Thyroid gland (tissue), 4 donors: ENCODE measurements at regions not wholly inside any gene's neighbourhood (a gene's known extent, or its start where the extent isn't known, plus 50 kb on each side); places are given as distances from the start of the nearest gene placed in this dataset.

ENCODE experiments used
- DNase-seq, 2 donors: peaks; one replicate each; pipeline ENCODE4 v3.0.0-alpha.2; 2019
- H3K27ac ChIP-seq, 3 donors: fragments of 200-600 bp; sonication (generic); 1 replicate in 2 of 3; 2 replicates in 1 of 3; pipeline ENCODE4 v1.5.1; 2016 to 2019; ENCODE audit warnings: mild to moderate bottlenecking in 1 of 3, moderate library complexity in 1 of 3
- H3K27me3 ChIP-seq: fragments of 200-600 bp; sonication (generic); one replicate; pipeline ENCODE4 v1.5.1; 2019
- H3K36me3 ChIP-seq, 2 donors: fragments of 200-600 bp; sonication (generic); one replicate each; pipeline ENCODE4 v1.5.1; 2016 to 2019
- H3K4me1 ChIP-seq, 2 donors: fragments of 200-600 bp; sonication (generic); one replicate each; pipeline ENCODE4 v1.5.1; 2017 to 2019
- H3K4me3 ChIP-seq, 3 donors: fragments of 200-600 bp; sonication (generic); replicated peaks in 1 of 3; 1 replicate in 2 of 3; 2 replicates in 1 of 3; pipeline ENCODE4 v1.5.1; 2016; ENCODE audit warnings: mild to moderate bottlenecking in 1 of 3
- H3K9me3 ChIP-seq: fragments of 200-600 bp; sonication (generic); one replicate; pipeline ENCODE4 v1.5.1; 2017
- CTCF ChIP-seq, 6 experiments: fragments of 200-600 bp in 3 of 6; fragments of 450-650 bp in 3 of 6; sonication (generic) in 3 of 6; IDR thresholded peaks; one replicate each; pipeline ENCODE4 v1.5.1; 2016 to 2019; ENCODE audit warnings: antibody characterized with exemption in 6 of 6, mild to moderate bottlenecking in 2 of 6, inconsistent platforms in 1 of 6, moderate library complexity in 1 of 6
- POLR2A ChIP-seq, 2 donors: fragments of 450-650 bp; IDR thresholded peaks; one replicate each; pipeline ENCODE4 v1.6.1; 2017; ENCODE audit warnings: antibody characterized with exemption in 2 of 2, mild to moderate bottlenecking in 2 of 2, moderate library complexity in 1 of 2
- WGBS, 2 donors: methylation state at CpG; one replicate each; pipeline ENCODE4 v1.1.5; 2017; 5-methylcytosine and 5-hydroxymethylcytosine counted together
- intact Hi-C: fragments of 100-400 bp; cut with DNase I; formaldehyde crosslinking; loops from one replicate; pipeline ENCODE4 v1.15.1; 2023

DNA sequence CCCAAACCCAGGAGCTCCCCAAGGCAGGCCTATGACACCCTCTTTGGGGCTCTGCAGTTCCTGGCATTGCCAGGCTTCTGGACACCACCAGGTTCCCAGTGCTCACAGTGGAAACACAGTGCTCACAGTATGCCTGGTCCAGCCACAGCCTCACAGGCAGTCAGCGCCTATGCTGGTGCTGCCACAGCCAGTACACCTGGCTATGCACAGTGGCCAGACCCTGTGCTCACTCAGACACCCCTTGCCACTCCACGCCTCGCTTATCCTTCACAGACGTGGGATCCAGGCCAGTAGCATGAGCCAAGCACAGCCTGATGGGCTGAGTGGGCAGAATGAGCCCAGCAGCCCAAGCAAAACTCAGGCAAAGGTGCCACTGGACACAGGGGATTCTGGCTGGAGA lies 579.2 kb upstream of the ADGRL2 start:
- no peak for DNase-seq
- Histone ChIP-seq H3K27me3 (no peaks in the 10 kb centered on the region), H3K9me3 (no peaks in the 10 kb centered on the region), H3K4me3 (no peak overlapping the region), H3K27ac (no peak overlapping the region), H3K4me1 (no peaks in the 10 kb centered on the region), H3K36me3 (no peaks in the 10 kb centered on the region)
- TF ChIP-seq POLR2A (IDR thresholded peaks at IDR 0.05) (no peak), CTCF (IDR thresholded peaks at IDR 0.05) (no peak)
- 79 to 97% methylated on average over 4 of the region's 4 CpGs for WGBS, 2 donors
- intact Hi-C loops, result no loop called here

DNA sequence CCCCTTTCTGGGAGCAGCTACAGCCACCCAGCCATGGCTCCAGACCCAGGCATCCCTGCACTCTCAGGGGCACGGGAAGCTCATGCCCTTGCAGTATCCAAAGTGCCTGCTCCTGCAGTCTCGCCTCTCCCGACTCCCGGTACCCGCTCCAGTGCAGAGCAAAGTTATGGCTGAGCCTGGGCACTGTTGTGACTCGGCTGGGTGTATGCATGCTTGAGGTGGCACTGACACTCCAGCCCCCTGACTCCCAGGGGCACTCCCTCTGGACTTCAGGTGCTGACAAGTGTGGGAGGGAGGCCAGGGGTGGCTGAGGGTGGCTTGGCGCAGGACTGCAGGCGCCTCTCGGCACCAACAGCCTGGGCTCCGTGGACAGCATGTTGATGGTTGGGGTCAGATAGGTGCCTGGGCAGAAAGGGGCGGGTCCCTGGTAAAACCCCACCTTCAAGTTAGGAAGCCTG lies 580.1 kb upstream of the ADGRL2 start:
- WGBS, 2 donors, result 97 to 98% methylated on average over 6 to 7 of the region's 11 CpGs
- Histone ChIP-seq H3K27ac (no peak overlapping the region), H3K36me3 (no peaks in the 10 kb centered on the region), H3K4me3 (no peak overlapping the region), H3K4me1 (no peaks in the 10 kb centered on the region), H3K9me3 (no peaks in the 10 kb centered on the region), H3K27me3 (no peaks in the 10 kb centered on the region)
- TF ChIP-seq POLR2A (IDR thresholded peaks at IDR 0.05) (no peak), CTCF (IDR thresholded peaks at IDR 0.05) (no peak)
- intact Hi-C loops, result no loop called here
- no peak for DNase-seq

- intact Hi-C loops, result no loop called here
- Histone ChIP-seq H3K4me3 (no peak overlapping the region), H3K27ac (no peak overlapping the region), H3K4me1 (no peaks in the 10 kb centered on the region), H3K36me3 (no peaks in the 10 kb centered on the region), H3K9me3 (no peaks in the 10 kb centered on the region), H3K27me3 (no peaks in the 10 kb centered on the region)
- no peak for TF ChIP-seq CTCF (IDR thresholded peaks at IDR 0.05)
- TF ChIP-seq POLR2A (IDR thresholded peaks at IDR 0.05), result no peak
- 96% methylated on average over 1 of the region's 1 CpG for WGBS, 2 donors
- DNase-seq, result no peak
Measured at GRCh38 chr1:81217058-81217457, 583.7 kb upstream of the ADGRL2 start.

DNA sequence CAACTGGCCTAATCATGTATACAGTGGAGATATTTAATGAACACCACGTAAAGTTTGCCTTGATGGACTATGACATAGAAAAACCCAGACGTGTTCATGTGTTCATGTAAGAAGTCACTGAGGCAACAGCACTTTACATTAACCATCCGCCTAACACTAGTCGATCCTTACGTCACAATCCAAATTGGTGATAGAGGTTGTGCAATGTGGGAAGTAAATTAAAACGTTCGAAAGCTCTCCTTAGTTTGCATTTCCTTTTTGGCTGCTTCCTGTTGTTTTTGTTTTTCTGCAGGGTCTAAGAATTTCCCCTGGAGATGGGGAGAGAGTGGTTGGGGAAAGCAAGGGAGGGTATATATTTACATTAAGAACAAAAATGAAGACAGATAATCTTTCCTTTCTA lies 587.5 kb upstream of the ADGRL2 start:
- H3K27me3 ChIP-seq, result no peaks in the 10 kb centered on the region
- TF ChIP-seq CTCF (IDR thresholded peaks at IDR 0.05), result no peak
- no peak for TF ChIP-seq POLR2A (IDR thresholded peaks at IDR 0.05)
- H3K36me3 ChIP-seq, result no peaks in the 10 kb centered on the region
- no peaks in the 10 kb centered on the region for H3K4me1 ChIP-seq
- 60 to 61% methylated on average over 7 of the region's 7 CpGs for WGBS, 2 donors
- H3K27ac ChIP-seq, result no peak overlapping the region
- intact Hi-C loops, result no loop called here
- no peak overlapping the region for H3K4me3 ChIP-seq
- no peaks in the 10 kb centered on the region for H3K9me3 ChIP-seq
- DNase-seq, result no peak

DNA sequence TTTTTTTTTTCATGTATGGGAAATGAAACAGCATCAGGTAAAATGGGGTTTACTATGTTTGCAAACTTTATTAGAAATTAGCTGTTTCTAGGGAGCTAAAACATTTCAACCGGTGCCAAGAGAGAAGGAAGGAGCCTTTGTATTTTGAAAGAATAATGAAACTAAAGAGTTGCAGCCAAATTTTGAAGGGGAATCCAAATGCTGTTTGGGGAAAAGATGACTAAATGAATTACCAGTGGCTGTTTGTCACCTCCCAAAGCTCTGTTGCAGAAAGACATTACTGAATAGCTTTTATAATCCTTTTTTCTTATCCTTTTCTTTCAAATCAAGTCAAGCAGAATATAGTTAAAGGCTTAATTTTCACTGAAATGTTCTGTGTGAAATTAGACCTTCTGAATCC lies 591.3 kb upstream of the ADGRL2 start:
- no peaks in the 10 kb centered on the region for H3K36me3 ChIP-seq
- H3K27ac ChIP-seq, result no peak overlapping the region
- H3K9me3 ChIP-seq, result no peaks in the 10 kb centered on the region
- H3K4me1 ChIP-seq, result no peaks in the 10 kb centered on the region
- no peaks in the 10 kb centered on the region for H3K27me3 ChIP-seq
- DNase-seq, result no peak
- intact Hi-C loops, result no loop called here
- 64 to 74% methylated on average over 1 of the region's 1 CpG for WGBS, 2 donors
- no peak overlapping the region for H3K4me3 ChIP-seq
- TF ChIP-seq POLR2A (IDR thresholded peaks at IDR 0.05), result no peak
- no peak for TF ChIP-seq CTCF (IDR thresholded peaks at IDR 0.05)
